C4-2B (cell line): ENCODE measurements at regions not wholly inside any gene's neighbourhood (a gene's known extent, or its start where the extent isn't known, plus 50 kb on each side); places are given as distances from the start of the nearest gene placed in this dataset.

Source experiments
- ZFX ChIP-seq: fragments of 450-650 bp; IDR thresholded peaks from 2 replicates; pipeline ENCODE4 v1.6.1; 2017
- TF ChIP-seq, protein P1 (sequence below): fragments of 450-650 bp; conservative IDR thresholded peaks from 2 replicates; pipeline ENCODE4 v1.5.1; 2017; ENCODE audit warnings: mild to moderate bottlenecking

DNA sequence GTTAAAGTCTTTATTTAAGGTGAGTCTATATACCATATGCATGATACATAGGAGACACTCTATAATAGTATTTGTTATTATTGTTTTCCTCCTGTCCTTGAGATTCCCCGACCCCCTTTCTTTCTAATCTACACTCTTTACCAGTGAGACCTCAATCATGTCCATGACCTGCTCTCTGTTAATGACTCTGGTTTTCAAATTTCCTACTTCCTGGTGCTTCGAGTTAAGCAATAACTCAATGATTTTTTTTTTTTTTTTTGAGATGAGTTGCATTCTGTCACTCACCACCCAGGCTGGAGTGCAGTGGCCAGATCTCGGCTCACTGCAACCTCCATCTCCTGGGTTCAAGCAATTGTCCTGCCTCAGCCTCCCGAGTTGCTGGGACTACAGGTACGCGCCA, 574.6 kb upstream of the SLC35B3 start:
- TF ChIP-seq, protein P1, sequence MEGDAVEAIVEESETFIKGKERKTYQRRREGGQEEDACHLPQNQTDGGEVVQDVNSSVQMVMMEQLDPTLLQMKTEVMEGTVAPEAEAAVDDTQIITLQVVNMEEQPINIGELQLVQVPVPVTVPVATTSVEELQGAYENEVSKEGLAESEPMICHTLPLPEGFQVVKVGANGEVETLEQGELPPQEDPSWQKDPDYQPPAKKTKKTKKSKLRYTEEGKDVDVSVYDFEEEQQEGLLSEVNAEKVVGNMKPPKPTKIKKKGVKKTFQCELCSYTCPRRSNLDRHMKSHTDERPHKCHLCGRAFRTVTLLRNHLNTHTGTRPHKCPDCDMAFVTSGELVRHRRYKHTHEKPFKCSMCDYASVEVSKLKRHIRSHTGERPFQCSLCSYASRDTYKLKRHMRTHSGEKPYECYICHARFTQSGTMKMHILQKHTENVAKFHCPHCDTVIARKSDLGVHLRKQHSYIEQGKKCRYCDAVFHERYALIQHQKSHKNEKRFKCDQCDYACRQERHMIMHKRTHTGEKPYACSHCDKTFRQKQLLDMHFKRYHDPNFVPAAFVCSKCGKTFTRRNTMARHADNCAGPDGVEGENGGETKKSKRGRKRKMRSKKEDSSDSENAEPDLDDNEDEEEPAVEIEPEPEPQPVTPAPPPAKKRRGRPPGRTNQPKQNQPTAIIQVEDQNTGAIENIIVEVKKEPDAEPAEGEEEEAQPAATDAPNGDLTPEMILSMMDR, result no peak
- TF ChIP-seq ZFX, result no peak
